BJ (cell line): ENCODE measurements at regions not wholly inside any gene's neighbourhood (a gene's known extent, or its start where the extent isn't known, plus 50 kb on each side); places are given as distances from the start of the nearest gene placed in this dataset.

Experiments used
- CTCF ChIA-PET: fragments of 350-600 bp; formaldehyde crosslinking; extraction: SDS; loops from one replicate; lab custom pipeline; 2021; ENCODE audit warnings: antibody characterized with exemption, inconsistent platforms; lab: Yijun Ruan, JAX
- POLR2A ChIA-PET: fragments of 300-600 bp; sonication (Branson Sonifier 250); formaldehyde crosslinking; extraction: SDS; loops from one replicate; lab custom pipeline; 2021; ENCODE audit warnings: antibody characterized with exemption; lab: Charles Lee
- DNase-seq: peaks from one replicate; pipeline ENCODE4 v3.0.0-alpha.2; 2011; ENCODE audit warnings: low read depth
- H3K27me3 ChIP-seq: 2 replicates; pipeline ENCODE4 v1.6.0; 2011; ENCODE audit warnings: low read length; ENCODE audit not compliant: control insufficient read depth, insufficient read depth
- H3K36me3 ChIP-seq: 2 replicates; pipeline ENCODE4 v1.5.1; 2011; ENCODE audit warnings: low read length; ENCODE audit not compliant: control insufficient read depth, insufficient read depth
- H3K4me3 ChIP-seq: 2 replicates; pipeline ENCODE4 v1.5.1; 2011; ENCODE audit warnings: low read depth, mild to moderate bottlenecking, control low read depth, low read length
- TF ChIP-seq, protein P1 (sequence below): IDR thresholded peaks from 2 replicates; pipeline ENCODE4 v1.5.1; 2011; ENCODE audit warnings: low read depth, mild to moderate bottlenecking, control low read depth, inconsistent platforms, low read length, moderate library complexity; ENCODE audit not compliant: insufficient read depth

DNA sequence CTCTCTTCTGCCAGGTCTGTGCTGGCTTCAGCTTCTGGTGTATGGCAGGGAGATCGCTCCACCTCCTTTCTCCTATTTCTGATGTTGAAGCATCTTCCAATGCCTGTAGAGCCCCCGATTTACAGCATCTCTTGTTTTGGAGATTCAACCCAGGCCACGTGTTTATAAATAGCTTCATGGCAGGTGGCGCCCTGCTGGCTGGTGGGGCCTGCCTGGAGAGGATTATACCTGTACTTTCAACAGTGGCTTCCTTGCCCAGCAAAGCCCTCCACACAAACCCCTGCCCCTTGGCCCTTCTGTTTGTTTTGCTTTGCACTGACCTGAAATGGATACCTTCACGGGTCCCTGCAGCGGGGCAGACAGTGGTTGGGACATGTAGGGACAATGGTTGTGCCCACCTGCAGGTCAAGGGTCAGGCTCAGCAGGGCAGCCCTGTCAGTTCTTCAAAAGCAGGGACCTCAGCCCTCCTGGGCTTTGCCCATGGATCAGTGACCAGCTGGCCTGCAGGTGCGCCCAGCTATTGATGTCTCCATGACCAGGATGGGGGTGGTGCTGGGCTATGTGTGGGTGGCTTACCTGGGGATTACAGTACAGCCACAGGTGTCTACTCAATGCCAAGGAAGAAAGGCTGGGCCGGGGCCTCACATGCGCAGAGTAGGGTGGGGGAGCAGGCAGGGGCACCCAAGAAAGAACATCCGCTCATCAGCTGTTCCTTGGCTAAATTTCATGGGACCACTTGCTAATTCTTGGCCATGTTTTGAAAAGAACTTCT lies 112.7 kb upstream of the PRR23C start:
- no peaks in the 10 kb centered on the region; the same call in 1 of the 2 replicates for H3K27me3 ChIP-seq
- TF ChIP-seq, protein P1, sequence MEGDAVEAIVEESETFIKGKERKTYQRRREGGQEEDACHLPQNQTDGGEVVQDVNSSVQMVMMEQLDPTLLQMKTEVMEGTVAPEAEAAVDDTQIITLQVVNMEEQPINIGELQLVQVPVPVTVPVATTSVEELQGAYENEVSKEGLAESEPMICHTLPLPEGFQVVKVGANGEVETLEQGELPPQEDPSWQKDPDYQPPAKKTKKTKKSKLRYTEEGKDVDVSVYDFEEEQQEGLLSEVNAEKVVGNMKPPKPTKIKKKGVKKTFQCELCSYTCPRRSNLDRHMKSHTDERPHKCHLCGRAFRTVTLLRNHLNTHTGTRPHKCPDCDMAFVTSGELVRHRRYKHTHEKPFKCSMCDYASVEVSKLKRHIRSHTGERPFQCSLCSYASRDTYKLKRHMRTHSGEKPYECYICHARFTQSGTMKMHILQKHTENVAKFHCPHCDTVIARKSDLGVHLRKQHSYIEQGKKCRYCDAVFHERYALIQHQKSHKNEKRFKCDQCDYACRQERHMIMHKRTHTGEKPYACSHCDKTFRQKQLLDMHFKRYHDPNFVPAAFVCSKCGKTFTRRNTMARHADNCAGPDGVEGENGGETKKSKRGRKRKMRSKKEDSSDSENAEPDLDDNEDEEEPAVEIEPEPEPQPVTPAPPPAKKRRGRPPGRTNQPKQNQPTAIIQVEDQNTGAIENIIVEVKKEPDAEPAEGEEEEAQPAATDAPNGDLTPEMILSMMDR, result no peak
- CTCF ChIA-PET, result no interaction called here
- POLR2A ChIA-PET, result interaction anchor here (0.7 kb wide), 1 partner anchor 16 kb away, joined by 4 read pairs; no protein-coding TSS in a partner anchor
- DNase-seq, result no peak
- H3K36me3 ChIP-seq, result no peaks in the 10 kb centered on the region
- no peak overlapping the region for H3K4me3 ChIP-seq

DNA sequence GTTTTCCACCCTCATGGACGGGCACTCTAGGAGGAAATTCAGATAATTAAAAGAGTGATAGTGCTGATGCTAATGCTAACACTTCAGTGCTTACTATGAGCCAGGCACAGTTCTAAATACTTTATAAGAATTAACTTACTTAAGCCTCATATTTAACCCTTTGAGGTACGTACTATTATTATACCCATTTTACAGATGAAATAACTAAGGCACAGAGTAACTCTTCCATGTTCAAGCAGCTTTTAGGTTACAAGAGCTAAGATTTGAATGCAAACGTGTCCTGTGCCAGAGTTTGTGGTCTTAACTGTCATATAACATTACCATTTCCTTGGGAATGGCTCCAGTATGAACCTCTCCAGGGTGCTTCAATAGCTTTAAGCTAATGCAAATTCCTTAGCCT lies 114.7 kb upstream of the PRR23C start:
- CTCF ChIA-PET, result interaction anchor here (1.5 kb wide), 1 partner anchor 20 kb away, joined by 3 read pairs; no protein-coding TSS in a partner anchor
- no peaks in the 10 kb centered on the region; the same call in none of the 2 replicates for H3K27me3 ChIP-seq
- no peaks in the 10 kb centered on the region for H3K36me3 ChIP-seq
- no peak overlapping the region for H3K4me3 ChIP-seq
- no peak for DNase-seq
- TF ChIP-seq, protein P1, result no peak
- POLR2A ChIA-PET, result no interaction called here

DNA sequence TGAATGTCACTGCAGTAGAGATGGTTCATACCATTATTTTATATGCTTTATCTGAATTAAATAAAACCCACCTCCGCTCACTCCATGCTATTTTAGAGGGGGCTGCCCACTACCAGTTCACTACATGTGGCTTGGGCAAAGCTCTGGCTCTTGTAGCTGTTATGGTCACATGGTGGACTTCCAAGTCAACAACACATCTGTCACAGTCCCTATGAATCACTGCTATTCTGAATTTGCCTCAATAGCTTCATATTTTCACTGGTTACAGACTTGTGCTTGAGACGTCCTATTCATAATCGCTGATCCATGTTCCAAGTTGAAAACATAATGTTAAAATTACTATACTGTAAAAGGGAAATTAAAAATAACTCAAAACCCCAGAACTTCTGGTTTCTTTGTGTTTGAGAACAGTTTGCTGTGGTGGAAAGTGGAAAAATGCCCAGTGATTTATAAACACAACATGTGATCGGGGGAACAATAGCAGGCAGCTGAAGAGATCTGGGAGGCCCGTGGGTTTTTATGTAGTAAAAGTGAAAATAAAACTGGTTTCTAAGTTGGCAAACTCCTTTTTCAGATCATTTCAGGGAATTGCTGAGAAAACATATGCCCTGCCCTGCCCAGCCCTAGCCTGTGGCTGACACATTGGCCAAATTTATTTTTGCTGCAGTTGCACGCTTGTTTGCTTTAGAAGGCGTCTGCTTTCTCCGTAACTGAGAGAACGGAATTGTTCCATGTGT lies 128.8 kb upstream of the PRR23C start:
- Histone ChIP-seq H3K4me3 (peak overlapping the region; percentile 30), H3K36me3 (no peaks in the 10 kb centered on the region), H3K27me3 (no peaks in the 10 kb centered on the region)
- no peak for DNase-seq
- POLR2A ChIA-PET, result no interaction called here
- TF ChIP-seq, protein P1, result no peak
- CTCF ChIA-PET, result interaction anchor here (0.6 to 1.4 kb wide), 6 partner anchors 10 to 155 kb away, joined by 3 to 6 read pairs (median 3); no protein-coding TSS in a partner anchor

DNA sequence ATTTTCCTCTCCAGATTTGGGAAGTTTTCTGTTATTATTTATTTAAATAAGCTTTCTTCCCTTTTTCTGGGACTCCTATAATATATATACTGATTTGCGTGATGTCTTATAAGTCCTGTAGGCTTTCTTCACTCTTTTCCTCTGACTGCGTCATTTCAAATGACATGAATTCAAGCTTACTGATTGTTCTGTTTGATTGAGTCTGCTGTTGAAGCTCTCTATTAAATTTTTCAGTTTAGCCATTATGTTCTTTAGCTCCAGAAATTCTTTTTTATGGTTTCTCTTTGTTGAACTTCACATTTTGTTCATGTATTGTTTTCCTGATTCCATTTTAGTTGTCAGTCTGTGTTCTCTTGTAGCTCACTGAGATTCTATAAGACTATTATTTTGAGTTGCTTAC lies 135.8 kb upstream of the PRR23C start:
- ChIA-PET CTCF (interaction anchor here (0.8 kb wide), 1 partner anchor 134 kb away, joined by 3 read pairs; no protein-coding TSS in a partner anchor), POLR2A (interaction anchor here (0.6 kb wide), 1 partner anchor 51 kb away, joined by 10 read pairs; no protein-coding TSS in a partner anchor)
- TF ChIP-seq, protein P1, result no peak
- no peaks in the 10 kb centered on the region for H3K36me3 ChIP-seq
- DNase-seq, result no peak
- H3K27me3 ChIP-seq, result no peaks in the 10 kb centered on the region
- no peak overlapping the region for H3K4me3 ChIP-seq

DNA sequence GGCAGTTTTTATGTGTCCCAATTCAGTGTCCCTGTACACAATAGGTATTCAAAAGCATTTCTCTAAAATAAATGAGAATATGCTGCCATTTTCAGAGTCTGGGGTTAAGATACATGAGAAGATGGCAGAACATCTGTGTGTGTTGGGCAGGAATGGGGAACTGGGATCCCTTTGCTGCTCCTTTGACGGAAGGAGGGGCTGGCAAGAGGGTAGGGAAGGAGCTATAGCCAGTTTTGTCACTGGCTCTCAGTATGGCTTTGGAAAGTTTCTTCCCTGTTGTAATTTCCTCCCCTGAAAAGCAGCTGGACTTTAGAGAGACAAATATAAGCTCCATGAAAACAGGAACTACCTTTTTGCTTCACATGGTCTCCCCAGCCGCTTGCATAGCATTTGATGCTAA lies 137.5 kb upstream of the PRR23C start:
- ChIA-PET POLR2A (no interaction called here), CTCF (no interaction called here)
- no peak for DNase-seq
- TF ChIP-seq, protein P1, result no peak
- Histone ChIP-seq H3K27me3 (no peaks in the 10 kb centered on the region), H3K4me3 (no peak overlapping the region), H3K36me3 (no peaks in the 10 kb centered on the region)
